Colonic mucosa (tissue), 4 donors: ENCODE measurements at regions not wholly inside any gene's neighbourhood (a gene's known extent, or its start where the extent isn't known, plus 50 kb on each side); places are given as distances from the start of the nearest gene placed in this dataset.
"Not testable (repeated sequence)": the region's sequence is repeated elsewhere in the genome, so short reads cannot be mapped to it uniquely, and the experiment has no call there.

Experiments used
- DNase-seq: peaks from one replicate; pipeline ENCODE4 v3.0.0-alpha.2; 2020
- H3K27ac ChIP-seq: fragments of 200-600 bp; one replicate; pipeline ENCODE4 v1.8.0; 2021
- H3K27me3 ChIP-seq: fragments of 200-600 bp; one replicate; pipeline ENCODE4 v1.8.0; 2021
- H3K36me3 ChIP-seq: fragments of 200-600 bp; one replicate; pipeline ENCODE4 v1.8.0; 2021
- H3K4me1 ChIP-seq: fragments of 200-600 bp; one replicate; pipeline ENCODE4 v1.8.0; 2021; ENCODE audit warnings: mild to moderate bottlenecking
- H3K4me3 ChIP-seq: fragments of 200-600 bp; one replicate; pipeline ENCODE4 v1.8.0; 2021
- H3K9ac ChIP-seq, 2 donors: one replicate each; pipeline ENCODE4 v1.7.0; 2013; ENCODE audit warnings: control low read depth in 2 of 2, low read depth in 2 of 2, low read length in 2 of 2
- H3K9me3 ChIP-seq: fragments of 200-600 bp; one replicate; pipeline ENCODE4 v1.8.0; 2021
- CTCF ChIP-seq: fragments of 200-600 bp; IDR thresholded peaks from one replicate; pipeline ENCODE4 v1.8.0; 2022; ENCODE audit warnings: antibody characterized with exemption, mild to moderate bottlenecking
- intact Hi-C: fragments of 100-400 bp; cut with DNase I; formaldehyde crosslinking; loops from one replicate; pipeline ENCODE4 v1.14.1; 2022
- donor health status: healthy.
- donor health status: DM: no; HTN: no; CAD: no.
- donor health status: DM: no; HTN: no; CAD: no.

- H3K9me3 ChIP-seq = no peaks in the 10 kb centered on the region
- no peak for DNase-seq
- no peak overlapping the region for H3K4me3 ChIP-seq
- no peak overlapping the region for H3K27ac ChIP-seq
- H3K27me3 ChIP-seq = no peaks in the 10 kb centered on the region
- H3K4me1 ChIP-seq = no peaks in the 10 kb centered on the region
- intact Hi-C loops = no loop called here
- H3K9ac ChIP-seq = no peak overlapping the region
- TF ChIP-seq CTCF = no peak
- H3K36me3 ChIP-seq = no peaks in the 10 kb centered on the region
Measured at GRCh38 chr11:106565326-106565725, 452.9 kb downstream of the GUCY1A2 start.

GRCh38 chr11:106568632-106569031, 449.6 kb downstream of the GUCY1A2 start:
- H3K36me3 ChIP-seq = no peaks in the 10 kb centered on the region
- DNase-seq = no peak
- no peaks in the 10 kb centered on the region for H3K27me3 ChIP-seq
- H3K9ac ChIP-seq = no peak overlapping the region
- no peaks in the 10 kb centered on the region for H3K4me1 ChIP-seq
- no peak for TF ChIP-seq CTCF
- intact Hi-C loops = no loop called here
- no peaks in the 10 kb centered on the region for H3K9me3 ChIP-seq
- no peak overlapping the region for H3K4me3 ChIP-seq
- no peak overlapping the region for H3K27ac ChIP-seq

GRCh38 chr11:106577384-106577783, 440.9 kb downstream of the GUCY1A2 start:
- H3K27me3 ChIP-seq, DNase-seq, H3K4me1 ChIP-seq, intact Hi-C loops, H3K27ac ChIP-seq, H3K4me3 ChIP-seq, H3K36me3 ChIP-seq, H3K9me3 ChIP-seq, H3K9ac ChIP-seq: not testable (repeated sequence)

GRCh38 chr11:106581399-106581798, 436.9 kb downstream of the GUCY1A2 start:
- Histone ChIP-seq H3K9ac (no peak overlapping the region), H3K4me1 (no peaks in the 10 kb centered on the region), H3K27ac (no peak overlapping the region), H3K27me3 (no peaks in the 10 kb centered on the region), H3K36me3 (no peaks in the 10 kb centered on the region), H3K9me3 (no peaks in the 10 kb centered on the region), H3K4me3 (no peak overlapping the region)
- intact Hi-C loops = no loop called here
- DNase-seq = no peak
- no peak for TF ChIP-seq CTCF

GRCh38 chr11:106585061-106585460, 433.2 kb downstream of the GUCY1A2 start:
- TF ChIP-seq CTCF = no peak
- Histone ChIP-seq H3K4me3 (no peak overlapping the region), H3K27ac (no peak overlapping the region), H3K4me1 (no peaks in the 10 kb centered on the region), H3K9ac (no peak overlapping the region), H3K27me3 (no peaks in the 10 kb centered on the region), H3K9me3 (no peaks in the 10 kb centered on the region), H3K36me3 (no peaks in the 10 kb centered on the region)
- DNase-seq = no peak
- intact Hi-C loops = no loop called here

GRCh38 chr11:106594751-106595351, 423.4 kb downstream of the GUCY1A2 start:
- no peak for DNase-seq
- H3K27ac ChIP-seq = no peak overlapping the region
- H3K27me3 ChIP-seq = no peaks in the 10 kb centered on the region
- no peak overlapping the region for H3K9ac ChIP-seq
- no peaks in the 10 kb centered on the region for H3K4me1 ChIP-seq
- H3K36me3 ChIP-seq = no peaks in the 10 kb centered on the region
- intact Hi-C loops = no loop called here
- no peaks in the 10 kb centered on the region for H3K9me3 ChIP-seq
- TF ChIP-seq CTCF = no peak
- no peak overlapping the region for H3K4me3 ChIP-seq
